NOMO-1 (cell line): ENCODE measurements at regions not wholly inside any gene's neighbourhood (a gene's known extent, or its start where the extent isn't known, plus 50 kb on each side); places are given as distances from the start of the nearest gene placed in this dataset.
"Not testable (repeated sequence)": the region's sequence is repeated elsewhere in the genome, so short reads cannot be mapped to it uniquely, and the experiment has no call there.

Experiments
- DNase-seq, 2 experiments: peaks; one replicate each; lab custom pipeline; 2025; ENCODE audit not compliant: unreplicated experiment in 2 of 2; lab: John Stamatoyannopoulos, UW

DNA sequence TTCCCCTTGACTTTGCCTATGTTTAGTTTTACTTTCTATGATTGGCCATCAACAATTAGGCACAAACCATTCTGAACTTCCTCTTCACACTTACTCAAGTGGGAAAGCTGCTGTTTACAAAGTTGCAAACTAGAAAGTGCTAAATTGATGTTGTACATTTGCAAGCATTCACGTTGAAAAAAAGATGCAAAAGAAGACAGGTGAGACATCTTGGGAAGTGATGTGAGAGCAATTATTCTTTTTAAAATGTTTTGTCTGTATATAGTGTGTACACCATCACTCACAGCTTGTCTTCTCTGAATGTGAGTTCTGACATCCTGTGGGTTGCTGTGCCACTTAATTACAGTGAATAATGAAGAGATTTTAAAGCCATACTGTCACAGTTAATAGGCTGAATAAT lies 874.1 kb upstream of the LRATD1 start:
- peak; percentile 61 to 80 for DNase-seq

DNA sequence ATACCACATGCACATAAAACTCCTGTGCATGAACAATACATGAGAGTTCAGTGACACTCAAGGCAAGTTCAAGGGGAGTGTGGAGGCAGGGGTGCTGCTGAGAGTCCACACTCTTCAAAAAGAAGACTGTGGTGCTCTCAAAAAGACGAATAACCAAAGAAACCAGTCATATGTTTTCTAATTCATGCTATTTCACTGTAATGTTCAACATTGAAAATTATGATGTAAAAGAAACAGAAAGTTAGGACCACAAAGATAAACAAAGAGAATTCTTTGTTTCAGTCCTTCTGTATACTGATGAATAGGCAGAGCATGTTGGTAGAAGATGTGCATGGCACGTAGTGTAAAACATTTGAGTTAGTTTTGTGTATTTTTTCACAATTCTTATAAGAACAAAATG lies 864.2 kb upstream of the LRATD1 start:
- no peak for DNase-seq

DNA sequence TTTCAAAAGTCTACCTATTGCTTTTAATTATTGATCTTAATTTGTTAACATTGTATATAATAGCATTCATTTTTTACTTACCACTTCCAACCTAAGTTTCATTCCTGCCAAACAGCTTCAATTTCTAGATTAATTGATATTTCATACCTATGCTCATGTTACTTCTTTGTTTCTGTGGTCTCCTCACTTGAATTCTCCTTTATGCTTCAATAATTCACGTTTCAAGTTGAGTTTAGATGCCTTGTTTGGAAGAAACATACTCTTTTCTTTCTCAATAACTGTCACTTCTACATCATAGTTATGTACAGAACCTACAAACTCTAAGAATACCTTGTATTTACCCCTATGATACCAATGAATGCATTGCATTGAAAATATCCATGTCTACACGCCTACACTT lies 862.2 kb upstream of the LRATD1 start:
- no peak for DNase-seq

DNA sequence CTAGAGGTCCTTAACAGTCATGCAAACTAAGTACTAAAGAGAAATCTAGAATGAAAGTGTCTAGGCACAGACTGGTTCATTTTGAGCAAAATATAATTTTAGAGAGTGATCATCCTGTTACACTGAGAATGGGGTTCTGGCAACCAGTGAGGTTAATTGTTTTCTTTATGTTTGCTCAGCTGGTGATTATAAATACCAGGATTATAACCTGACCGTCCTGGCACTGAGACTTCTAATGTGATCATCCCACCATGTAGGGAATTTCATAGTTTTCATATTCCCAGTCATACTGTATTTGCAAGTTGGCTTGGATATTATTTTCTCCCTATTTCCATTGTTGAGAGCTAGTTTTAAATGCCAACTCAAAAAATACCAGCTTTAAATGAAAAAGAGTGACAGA lies 852.5 kb upstream of the LRATD1 start:
- DNase-seq: no peak

DNA sequence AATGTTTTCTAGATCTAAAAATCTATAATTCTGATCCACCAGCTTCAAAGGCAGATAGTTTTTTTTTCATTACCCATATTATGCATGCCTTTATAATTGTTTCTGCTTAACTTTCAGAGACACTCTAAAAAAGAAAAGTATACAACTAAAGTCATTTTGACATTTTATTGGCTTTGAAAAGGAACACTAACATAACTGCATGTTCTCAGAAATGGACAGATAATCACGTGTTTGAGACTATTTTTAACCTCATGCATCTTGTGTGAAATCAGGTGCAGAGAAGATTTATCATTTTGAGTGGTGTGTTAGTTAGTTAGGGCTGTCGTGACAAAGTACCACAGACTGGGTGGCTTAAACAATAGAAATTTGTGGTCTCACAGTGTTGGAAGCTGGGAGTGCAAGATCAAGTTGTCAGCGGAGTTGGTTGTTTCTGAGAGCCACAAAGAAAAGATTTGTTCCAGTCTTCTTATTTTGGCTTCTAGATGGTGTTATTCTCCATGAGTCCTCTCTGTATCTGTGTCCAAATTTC lies 841.4 kb upstream of the LRATD1 start:
- no peak for DNase-seq

DNA sequence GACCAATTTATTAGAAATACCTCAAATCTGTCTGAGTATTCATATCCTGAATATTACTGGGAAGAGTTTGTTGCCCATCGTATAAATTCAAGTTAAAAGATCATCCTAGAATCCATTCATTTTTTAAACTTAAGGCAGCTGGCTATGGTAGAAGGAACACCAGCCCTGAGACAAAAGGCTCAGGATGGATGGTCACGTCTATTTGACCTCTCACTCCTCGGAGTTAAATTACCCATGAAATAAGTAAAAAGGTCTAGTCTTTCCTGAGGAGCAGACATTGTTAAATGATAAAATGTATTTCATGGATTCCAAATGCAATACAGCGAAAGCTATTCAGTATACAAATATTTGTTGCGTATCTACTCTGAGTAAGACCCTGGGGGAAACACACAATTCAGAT lies 826.0 kb upstream of the LRATD1 start:
- no peak for DNase-seq

DNA sequence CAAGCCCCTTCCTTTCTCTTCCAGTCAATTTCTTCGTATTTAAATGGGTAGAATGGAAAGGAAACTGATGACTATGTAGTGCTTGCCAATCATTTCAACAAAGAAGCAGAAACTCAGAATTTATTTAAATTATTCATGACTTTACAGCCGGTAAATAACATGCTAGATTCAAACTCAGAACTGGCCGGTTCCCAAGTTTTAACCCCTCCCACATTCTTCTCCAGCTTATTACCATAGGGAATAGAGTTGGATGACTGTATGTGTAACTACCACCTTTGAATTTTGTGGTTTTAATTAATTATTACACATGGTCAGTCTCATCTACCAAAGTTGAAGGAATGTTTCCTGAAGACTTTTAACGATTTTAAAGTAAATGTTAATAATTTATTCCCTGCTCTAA lies 819.3 kb upstream of the LRATD1 start:
- DNase-seq: no peak

DNA sequence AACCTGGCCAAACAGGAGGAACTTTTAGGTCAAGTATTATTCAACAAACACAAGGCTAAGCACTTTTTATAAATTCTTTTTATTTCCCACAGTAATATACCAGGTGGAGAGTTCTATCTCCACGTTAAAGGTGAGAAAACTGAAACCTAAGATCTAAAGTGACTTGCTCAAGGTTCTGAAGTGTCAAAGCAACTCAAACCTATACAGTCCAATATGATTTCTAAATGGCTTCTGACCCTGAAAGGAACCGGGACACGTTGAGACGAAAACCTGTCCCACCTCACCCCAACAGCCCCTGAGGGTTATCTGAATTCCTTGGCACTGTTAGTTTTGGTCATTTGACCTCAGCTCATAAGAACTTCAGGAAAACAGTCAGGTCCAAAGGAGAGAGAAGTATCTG lies 814.5 kb upstream of the LRATD1 start:
- peak in 1 of 2 experiments; percentile 15 for DNase-seq

DNA sequence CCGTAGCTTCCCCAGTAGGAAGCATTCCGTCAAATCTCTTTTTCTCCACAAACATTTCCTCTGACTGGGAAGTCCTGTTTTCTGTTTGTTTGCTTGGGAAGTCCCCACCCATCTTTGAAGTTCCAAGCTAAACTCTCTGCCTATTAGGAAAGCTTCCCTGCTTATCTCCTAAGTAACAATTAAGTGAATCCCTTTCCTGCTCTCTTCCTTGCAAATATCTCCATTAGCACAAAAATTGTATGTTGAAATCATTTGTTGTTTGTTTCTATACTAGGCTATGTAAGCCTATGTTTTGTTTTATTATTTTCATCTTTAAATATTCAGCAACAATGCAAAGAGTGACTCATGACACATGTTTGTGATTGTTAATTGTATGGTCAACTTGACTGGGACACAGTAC lies 812.6 kb upstream of the LRATD1 start:
- DNase-seq: no peak

DNA sequence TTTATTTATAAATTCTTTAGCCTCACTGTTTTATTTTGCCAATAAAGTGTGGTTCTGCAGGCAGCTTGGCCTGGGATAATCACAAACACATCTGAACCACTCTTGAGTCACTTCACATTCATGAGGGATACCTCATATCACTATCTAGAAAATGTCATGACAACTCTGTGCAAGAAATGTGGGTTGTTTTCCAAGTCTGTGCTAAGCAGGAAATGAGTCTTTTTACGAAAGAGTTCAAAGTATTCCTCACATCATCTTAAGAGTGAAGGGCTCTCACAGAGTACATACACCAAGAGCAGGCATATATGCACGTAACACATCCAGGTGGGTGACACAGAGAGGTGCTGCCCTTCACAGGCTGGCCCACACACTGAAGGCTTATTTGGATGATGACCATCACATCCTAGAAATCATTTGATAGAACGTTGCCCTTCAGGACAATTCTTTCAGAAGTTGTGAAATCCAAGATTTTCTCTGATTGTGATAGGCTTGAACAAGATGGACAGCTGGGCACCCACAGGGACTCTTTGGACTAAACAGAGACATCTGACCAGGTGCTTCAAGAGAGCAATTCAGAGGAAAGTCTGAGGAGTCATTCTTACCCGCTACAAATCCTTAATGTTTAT lies 811.1 kb upstream of the LRATD1 start:
- DNase-seq: no peak

DNA sequence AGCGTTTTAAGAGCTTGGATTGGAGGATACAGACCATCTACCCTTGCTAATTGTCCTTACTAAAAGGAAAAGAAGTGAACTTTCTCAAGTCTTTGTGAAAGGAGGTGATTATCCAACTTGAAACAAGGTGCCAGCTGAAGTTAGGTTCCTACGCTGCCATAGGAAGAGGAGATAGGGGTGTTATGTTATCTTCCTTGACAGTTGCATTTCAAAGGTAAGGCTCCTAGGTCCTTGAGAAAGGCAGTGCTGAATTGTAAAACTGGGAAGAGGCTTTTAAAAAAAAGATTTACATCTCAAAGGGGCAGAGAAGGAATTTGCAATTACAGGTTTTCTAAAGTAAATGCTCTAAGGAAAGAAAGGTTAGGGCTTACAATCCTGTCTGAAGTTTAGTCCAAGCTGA lies 810.2 kb upstream of the LRATD1 start:
- DNase-seq: no peak

DNA sequence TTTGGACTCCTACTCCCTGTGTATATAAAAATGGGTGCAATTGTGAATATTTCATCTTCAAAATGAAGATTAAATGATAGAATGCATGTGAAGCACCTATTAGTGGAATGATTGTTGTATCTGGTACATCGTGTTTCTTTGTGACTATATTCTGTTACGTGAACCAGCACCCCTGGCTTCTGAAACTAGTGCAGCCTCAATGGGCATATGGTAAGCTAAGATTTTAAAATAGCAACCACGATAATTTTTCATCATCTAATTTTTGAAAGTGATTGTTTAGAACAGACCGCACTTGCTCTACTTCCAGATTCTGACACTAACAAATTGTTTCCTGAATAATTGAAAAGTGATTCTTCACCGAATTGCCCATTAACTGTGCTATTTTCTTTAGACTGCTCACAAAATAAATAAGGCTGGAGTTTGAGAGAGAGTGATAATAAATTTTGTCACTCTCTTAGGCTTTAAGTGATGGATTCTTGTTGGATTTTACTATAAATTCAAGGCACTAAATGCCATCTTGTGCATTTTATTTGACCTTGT lies 806.1 kb upstream of the LRATD1 start:
- no peak for DNase-seq

DNA sequence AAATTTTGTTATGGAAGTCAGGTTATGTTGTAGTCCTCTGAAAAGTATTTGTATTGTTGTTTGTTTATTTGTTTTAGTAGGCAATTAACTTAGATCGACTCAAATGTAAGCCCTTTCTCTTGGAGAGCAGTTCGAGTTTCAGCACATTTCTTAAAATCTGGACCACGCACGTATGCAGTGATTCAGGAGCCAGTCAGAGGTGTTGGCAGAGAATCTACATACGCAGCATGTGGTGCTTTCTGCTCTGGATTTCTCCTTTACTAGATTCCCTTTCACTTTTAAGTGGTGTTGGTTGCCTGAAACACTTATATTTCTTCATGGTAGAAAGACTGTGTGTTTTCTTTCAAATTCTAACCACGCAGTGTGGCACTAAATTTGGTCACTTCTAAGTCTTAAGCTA lies 773.9 kb upstream of the LRATD1 start:
- DNase-seq: no peak

DNA sequence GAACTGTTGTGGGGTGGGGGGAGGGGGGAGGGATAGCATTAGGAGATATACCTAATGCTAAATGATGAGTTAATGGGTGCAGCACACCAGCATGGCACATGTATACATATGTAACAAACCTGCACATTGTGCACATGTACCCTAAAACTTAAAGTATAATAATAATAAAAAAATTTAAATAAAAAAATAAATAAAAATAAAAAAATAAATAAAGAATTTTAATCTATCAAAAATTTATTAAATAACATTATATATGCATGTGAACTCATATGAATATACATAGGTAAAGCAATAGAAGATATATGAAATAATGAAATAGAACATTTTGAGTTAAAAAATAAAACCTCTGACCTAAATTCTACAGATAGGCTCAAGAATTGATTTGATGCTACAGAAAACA lies 764.2 kb upstream of the LRATD1 start:
- DNase-seq: not testable (repeated sequence)

DNA sequence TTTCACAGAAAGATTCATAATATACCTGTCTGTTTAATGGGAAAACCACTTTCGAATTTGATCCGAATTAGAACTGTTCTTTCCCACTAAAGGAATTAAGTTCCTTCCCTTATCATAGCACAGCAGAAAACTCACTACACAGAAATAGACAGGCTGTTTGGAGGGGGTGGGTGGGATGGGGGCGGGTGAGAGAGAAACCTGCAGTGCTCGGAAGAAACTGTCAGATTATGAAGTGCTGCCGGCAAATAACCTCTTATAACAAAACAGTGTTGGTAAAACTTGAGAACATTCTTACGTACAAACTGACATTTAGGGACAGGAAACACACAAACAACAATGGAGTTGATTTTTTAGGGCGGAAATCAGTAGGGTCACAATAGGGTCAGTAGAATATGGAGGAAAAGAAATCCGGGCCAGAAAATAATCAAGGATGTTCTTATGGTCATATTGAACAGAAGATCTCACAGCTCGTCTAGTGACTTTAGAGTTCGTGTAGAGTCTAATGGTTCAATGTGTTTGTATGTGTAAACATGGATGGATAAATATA lies 756.0 kb upstream of the LRATD1 start:
- no peak for DNase-seq

DNA sequence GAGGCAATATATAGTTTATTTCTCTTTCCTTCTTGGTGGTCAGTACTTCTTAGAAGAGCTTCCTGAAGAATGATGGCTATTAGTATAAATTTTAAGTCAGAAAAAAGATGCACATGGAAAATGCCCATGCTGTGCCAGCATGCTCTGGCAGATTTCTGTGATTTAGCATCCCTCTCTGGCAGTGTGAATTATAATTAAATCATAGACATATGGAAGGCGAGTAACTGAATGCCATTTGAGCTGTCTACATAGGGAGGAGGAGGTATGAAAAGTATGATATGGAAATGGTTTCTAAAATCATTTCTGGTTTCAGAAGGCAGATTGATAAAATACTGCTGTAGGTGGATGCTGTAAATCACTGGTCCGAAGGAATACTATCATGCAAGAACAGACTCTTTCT lies 754.9 kb upstream of the LRATD1 start:
- DNase-seq: no peak

DNA sequence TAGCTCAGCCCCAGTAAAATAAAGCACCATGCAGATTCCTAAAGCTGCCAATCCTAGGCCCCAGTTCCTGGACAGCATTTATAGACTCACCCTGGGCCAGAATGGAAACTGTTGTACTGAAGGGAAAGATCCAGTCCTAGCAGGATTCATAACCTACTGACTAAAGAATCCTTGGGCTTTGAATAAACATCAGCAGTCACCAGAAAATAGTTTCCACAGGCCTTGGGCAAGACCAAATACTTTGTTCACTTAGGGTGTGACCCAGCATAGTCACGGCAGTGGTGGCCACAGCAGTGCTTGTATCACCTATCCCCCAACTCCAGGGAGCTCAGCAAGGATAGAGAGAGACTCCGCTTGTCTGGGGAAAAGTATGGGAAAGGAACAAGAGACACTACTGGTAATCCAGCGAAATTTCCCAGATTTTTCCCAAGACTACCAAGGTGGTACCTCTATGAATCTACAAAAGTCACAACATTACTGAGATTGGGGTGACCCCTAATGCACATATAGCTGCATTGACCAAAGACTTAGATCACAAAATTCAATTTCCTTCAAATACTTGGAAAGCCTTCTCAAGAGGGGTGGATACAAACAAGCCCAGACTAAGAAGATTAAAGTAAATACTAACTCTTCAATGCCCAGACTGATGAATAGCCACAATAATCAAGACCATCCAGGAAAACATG lies 748.1 kb upstream of the LRATD1 start:
- no peak for DNase-seq

DNA sequence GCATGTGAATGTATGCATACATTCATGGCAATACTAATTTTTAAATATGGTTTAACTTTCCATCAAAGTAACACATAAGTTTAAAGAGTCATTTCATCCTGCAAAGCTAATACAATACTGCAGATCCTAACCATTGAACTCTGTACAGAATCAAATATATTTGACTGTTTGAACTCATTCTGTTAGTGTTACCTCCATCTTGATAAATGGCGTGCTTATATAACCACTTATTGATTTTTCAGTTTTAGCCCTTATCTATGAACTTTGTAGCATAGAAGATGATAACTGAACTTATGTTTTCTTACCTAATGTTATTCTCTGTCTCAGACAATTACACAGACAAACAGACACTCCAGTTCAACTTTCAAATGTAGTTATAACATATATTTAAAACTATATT lies 731.0 kb upstream of the LRATD1 start:
- no peak for DNase-seq

DNA sequence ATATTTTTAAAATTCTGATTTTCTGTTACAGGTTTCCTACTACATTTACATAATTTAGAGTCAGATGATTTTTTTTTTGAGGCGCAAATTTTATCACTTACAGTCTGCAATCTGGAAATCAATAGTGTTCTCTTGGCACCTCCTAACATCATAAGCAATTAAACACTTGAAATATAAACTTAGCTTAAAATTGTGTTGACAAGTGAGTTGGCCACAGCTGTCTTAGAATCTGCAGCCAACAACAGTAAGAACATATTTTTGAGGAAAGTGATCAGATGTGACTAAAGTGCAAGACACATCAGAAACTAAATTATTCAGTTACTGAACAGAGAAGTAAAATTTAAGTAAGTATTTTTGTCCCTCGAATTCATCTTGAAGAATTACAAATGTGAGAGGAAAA lies 726.7 kb upstream of the LRATD1 start:
- no peak for DNase-seq

DNA sequence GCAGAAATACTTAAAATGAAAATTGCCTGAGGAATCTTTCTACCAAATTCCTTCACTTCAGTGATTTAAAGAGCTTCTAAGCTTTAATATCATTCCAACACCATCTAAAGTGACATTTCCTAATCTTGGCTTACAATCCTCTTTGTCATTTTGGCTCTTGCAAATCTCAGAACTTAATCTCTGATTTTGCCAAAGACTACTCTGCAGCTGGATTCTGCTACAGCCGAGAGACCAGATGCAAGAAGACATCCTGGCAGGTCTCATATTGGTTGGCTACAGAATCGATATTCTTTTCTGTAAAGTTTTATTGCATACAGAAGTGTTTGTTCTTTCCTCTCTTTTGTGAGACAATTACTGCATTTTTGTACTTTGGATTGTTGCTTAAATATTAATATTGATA lies 716.5 kb upstream of the LRATD1 start:
- DNase-seq: no peak

DNA sequence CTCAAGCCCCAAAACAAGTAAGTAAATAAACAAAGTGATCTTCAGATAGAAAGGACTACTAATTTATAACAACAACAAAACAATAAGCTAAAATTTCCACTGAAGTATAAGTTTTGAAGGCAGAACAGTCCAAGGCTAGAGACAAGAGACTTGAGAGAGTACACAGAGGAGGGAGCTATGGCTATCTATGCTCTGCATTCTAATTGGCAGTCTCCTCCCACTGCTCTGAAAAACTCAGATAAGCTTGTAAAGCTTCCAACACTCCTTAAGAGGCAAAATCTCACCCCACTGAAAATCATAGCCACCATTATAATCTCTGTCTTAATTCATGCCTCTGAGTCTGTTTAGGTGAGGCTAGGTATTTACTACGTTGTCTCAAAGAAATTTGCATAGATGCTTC lies 714.6 kb upstream of the LRATD1 start:
- DNase-seq: no peak

DNA sequence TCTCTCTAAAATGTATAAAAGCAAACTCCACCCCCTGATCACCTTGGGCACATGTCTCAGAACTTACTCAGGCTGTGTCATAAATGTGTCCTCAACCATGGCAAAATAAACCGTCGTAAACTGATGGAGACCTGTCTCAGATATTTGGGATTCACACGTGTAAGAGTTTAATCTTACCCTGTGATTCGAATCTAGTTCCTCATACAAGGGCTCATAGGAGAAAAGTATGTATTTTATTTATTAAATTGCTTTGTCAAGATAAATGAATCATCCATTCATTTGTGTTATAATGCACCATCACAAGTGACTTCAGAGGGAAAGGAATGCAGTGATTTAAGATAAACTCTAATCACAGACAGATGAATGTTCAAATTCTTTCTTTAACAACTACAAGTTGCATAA lies 712.5 kb upstream of the LRATD1 start:
- no peak for DNase-seq
